ENCODE measurements at regions not wholly inside any gene's neighbourhood (a gene's known extent, or its start where the extent isn't known, plus 50 kb on each side); places are given as distances from the start of the nearest gene placed in this dataset.

GRCh38 chr21:35368326-35368725 lies 319.2 kb upstream of the RUNX1 start:
- no peaks in the 10 kb centered on the region for H3K9me3 ChIP-seq (ENCODE audit: control insufficient read depth, insufficient read depth, low read length)
- H3K4me3 ChIP-seq (ENCODE audit: low read depth, low read length) = no peak overlapping the region
- no peak overlapping the region for H3K9ac ChIP-seq (ENCODE audit: low read depth, low read length)
- no peaks in the 10 kb centered on the region for H3K36me3 ChIP-seq (ENCODE audit: control insufficient read depth, insufficient read depth, low read length)
- no peaks in the 10 kb centered on the region for H3K27me3 ChIP-seq (ENCODE audit: control insufficient read depth, insufficient read depth, low read length)
- H3K4me1 ChIP-seq (ENCODE audit: control insufficient read depth, insufficient read depth, low read length) = peaks cover 16% of the 10 kb centered on the region
- H3K27ac ChIP-seq (ENCODE audit: low read depth, low read length) = no peak overlapping the region

DNA sequence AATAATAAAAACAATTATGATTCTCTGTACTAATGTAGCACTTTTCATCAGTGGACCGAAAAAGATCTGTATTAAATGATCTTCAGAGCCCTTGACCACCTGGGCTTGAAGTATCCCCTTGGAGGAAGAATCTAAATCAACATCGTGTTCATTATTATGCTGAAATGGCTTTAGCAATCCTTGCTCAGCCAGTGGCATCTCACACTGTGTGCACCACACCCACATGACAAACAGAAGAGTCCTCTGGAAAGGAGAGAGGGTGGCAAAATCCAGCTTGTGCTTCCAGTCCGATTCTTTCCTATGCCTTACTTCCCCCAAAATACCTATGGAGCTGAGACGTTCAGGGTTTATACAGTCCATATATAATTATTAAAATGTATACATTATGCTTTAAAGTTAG lies 318.5 kb upstream of the RUNX1 start:
- H3K27ac ChIP-seq (ENCODE audit: low read depth, low read length) = no peak overlapping the region
- no peak overlapping the region for H3K4me3 ChIP-seq (ENCODE audit: low read depth, low read length)
- H3K4me1 ChIP-seq (ENCODE audit: control insufficient read depth, insufficient read depth, low read length) = peaks cover 16% of the 10 kb centered on the region
- no peaks in the 10 kb centered on the region for H3K36me3 ChIP-seq (ENCODE audit: control insufficient read depth, insufficient read depth, low read length)
- H3K9me3 ChIP-seq (ENCODE audit: control insufficient read depth, insufficient read depth, low read length) = no peaks in the 10 kb centered on the region
- no peaks in the 10 kb centered on the region for H3K27me3 ChIP-seq (ENCODE audit: control insufficient read depth, insufficient read depth, low read length)
- no peak overlapping the region for H3K9ac ChIP-seq (ENCODE audit: low read depth, low read length)

DNA sequence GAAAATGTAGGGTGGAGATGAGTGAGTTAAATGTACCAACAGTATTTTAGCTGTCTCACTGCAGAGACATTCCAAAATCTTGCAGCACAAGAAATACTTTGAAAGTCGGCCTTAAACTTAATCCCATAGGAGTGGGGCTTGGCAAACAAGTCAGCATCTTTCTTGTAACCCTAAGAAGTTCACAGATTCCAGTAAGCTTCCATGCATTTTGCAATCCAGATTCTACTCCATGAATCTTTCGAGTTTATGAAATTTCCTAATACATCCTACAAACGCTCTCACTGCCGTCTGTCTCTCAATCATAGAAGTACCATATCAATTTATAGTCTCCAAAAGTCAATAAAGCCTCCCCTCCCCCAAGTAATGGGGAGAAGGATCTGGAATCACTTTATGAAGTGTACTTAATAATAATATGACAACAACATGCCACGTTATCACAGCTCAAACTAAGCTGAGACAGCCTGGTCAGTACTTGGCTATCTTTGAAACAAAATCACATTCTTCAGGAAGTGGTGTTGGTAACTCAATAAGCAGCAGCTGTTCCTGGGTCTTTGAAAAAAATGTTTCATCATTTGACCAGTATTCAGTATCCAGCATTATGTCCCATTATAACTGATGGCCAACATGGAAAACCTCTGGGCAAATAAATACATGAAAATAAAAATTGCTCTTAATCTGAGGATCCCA lies 317.4 kb upstream of the RUNX1 start:
- Histone ChIP-seq H3K4me3 (ENCODE audit: low read depth, low read length) (no peak overlapping the region), H3K36me3 (ENCODE audit: control insufficient read depth, insufficient read depth, low read length) (no peaks in the 10 kb centered on the region), H3K27ac (ENCODE audit: low read depth, low read length) (no peak overlapping the region), H3K9ac (ENCODE audit: low read depth, low read length) (no peak overlapping the region), H3K9me3 (ENCODE audit: control insufficient read depth, insufficient read depth, low read length) (no peaks in the 10 kb centered on the region), H3K4me1 (ENCODE audit: control insufficient read depth, insufficient read depth, low read length) (peaks cover 16% of the 10 kb centered on the region), H3K27me3 (ENCODE audit: control insufficient read depth, insufficient read depth, low read length) (no peaks in the 10 kb centered on the region)

GRCh38 chr21:35363458-35363857 lies 314.4 kb upstream of the RUNX1 start:
- H3K27ac ChIP-seq (ENCODE audit: low read depth, low read length) = no peak overlapping the region
- H3K4me1 ChIP-seq (ENCODE audit: control insufficient read depth, insufficient read depth, low read length) = peaks cover 16% of the 10 kb centered on the region
- H3K36me3 ChIP-seq (ENCODE audit: control insufficient read depth, insufficient read depth, low read length) = no peaks in the 10 kb centered on the region
- no peak overlapping the region for H3K4me3 ChIP-seq (ENCODE audit: low read depth, low read length)
- H3K27me3 ChIP-seq (ENCODE audit: control insufficient read depth, insufficient read depth, low read length) = no peaks in the 10 kb centered on the region
- no peaks in the 10 kb centered on the region for H3K9me3 ChIP-seq (ENCODE audit: control insufficient read depth, insufficient read depth, low read length)
- H3K9ac ChIP-seq (ENCODE audit: low read depth, low read length) = no peak overlapping the region

GRCh38 chr21:35361988-35362387 lies 312.9 kb upstream of the RUNX1 start:
- H3K9ac ChIP-seq (ENCODE audit: low read depth, low read length) = no peak overlapping the region
- H3K4me3 ChIP-seq (ENCODE audit: low read depth, low read length) = no peak overlapping the region
- H3K36me3 ChIP-seq (ENCODE audit: control insufficient read depth, insufficient read depth, low read length) = no peaks in the 10 kb centered on the region
- no peaks in the 10 kb centered on the region for H3K9me3 ChIP-seq (ENCODE audit: control insufficient read depth, insufficient read depth, low read length)
- H3K27ac ChIP-seq (ENCODE audit: low read depth, low read length) = no peak overlapping the region
- peaks cover 9% of the 10 kb centered on the region for H3K4me1 ChIP-seq (ENCODE audit: control insufficient read depth, insufficient read depth, low read length)
- H3K27me3 ChIP-seq (ENCODE audit: control insufficient read depth, insufficient read depth, low read length) = no peaks in the 10 kb centered on the region

DNA sequence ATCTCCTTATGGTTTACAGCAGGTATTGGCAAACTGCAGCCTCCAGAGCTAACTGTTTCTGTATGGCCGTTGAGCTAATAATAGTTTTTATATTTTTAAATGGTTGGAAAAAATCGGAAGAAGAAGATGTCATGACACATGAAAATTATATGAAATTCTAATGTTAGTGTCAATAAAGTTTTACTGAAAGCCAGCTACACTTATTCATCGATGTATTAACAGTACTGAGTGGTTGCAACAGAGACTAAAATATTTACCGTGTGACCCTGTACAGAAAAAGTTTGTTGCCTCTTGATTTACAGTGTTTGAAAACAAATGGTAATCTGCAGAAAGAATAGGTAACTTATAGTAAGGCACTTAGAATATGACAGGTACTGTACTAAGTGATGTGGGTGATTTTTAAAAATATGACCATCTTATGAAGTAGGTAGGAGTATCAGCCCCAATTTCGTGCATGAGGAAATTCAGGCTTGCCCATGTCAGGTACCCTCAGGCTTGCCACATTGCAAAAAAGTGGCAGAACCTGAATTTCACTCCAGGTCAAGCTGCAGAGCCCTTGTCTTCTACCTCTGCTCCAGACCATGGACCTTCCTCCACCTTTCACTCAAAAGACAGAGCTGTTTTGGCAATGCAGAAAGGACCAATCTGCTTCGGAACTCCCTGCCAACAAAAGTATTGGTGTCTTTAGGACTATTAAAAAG lies 311.9 kb upstream of the RUNX1 start:
- no peaks in the 10 kb centered on the region for H3K36me3 ChIP-seq (ENCODE audit: control insufficient read depth, insufficient read depth, low read length)
- no peak overlapping the region for H3K27ac ChIP-seq (ENCODE audit: low read depth, low read length)
- H3K9me3 ChIP-seq (ENCODE audit: control insufficient read depth, insufficient read depth, low read length) = no peaks in the 10 kb centered on the region
- no peak overlapping the region for H3K9ac ChIP-seq (ENCODE audit: low read depth, low read length)
- no peaks in the 10 kb centered on the region for H3K27me3 ChIP-seq (ENCODE audit: control insufficient read depth, insufficient read depth, low read length)
- H3K4me1 ChIP-seq (ENCODE audit: control insufficient read depth, insufficient read depth, low read length) = no peaks in the 10 kb centered on the region
- H3K4me3 ChIP-seq (ENCODE audit: low read depth, low read length) = no peak overlapping the region

- Histone ChIP-seq H3K36me3 (ENCODE audit: control insufficient read depth, insufficient read depth, low read length) (no peaks in the 10 kb centered on the region), H3K27me3 (ENCODE audit: control insufficient read depth, insufficient read depth, low read length) (no peaks in the 10 kb centered on the region), H3K27ac (ENCODE audit: low read depth, low read length) (no peak overlapping the region), H3K4me1 (ENCODE audit: control insufficient read depth, insufficient read depth, low read length) (no peaks in the 10 kb centered on the region), H3K9ac (ENCODE audit: low read depth, low read length) (no peak overlapping the region), H3K4me3 (ENCODE audit: low read depth, low read length) (no peak overlapping the region), H3K9me3 (ENCODE audit: control insufficient read depth, insufficient read depth, low read length) (no peaks in the 10 kb centered on the region)
Observed at GRCh38 chr21:35359076-35359475, 310.0 kb upstream of the RUNX1 start.

DNA sequence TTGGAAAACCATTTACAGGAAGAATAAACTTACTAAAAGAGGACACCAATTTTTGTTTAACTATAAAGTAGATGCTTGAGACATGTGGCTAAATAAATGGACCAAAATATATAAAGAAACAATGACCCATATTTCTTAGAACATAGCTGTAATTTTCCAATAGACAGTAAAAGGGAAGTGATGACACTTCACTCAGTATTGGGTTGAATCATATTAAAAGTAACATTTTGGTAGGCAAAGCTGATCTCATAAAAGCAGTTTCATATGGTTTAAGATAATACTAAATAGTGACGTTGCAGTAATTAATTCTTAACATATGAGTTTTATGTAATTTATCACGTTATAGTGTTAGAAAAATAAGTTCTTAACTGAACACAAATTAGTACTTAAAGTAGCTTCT lies 308.9 kb upstream of the RUNX1 start:
- Histone ChIP-seq H3K27ac (ENCODE audit: low read depth, low read length) (no peak overlapping the region), H3K36me3 (ENCODE audit: control insufficient read depth, insufficient read depth, low read length) (no peaks in the 10 kb centered on the region), H3K9me3 (ENCODE audit: control insufficient read depth, insufficient read depth, low read length) (no peaks in the 10 kb centered on the region), H3K27me3 (ENCODE audit: control insufficient read depth, insufficient read depth, low read length) (no peaks in the 10 kb centered on the region), H3K4me3 (ENCODE audit: low read depth, low read length) (no peak overlapping the region), H3K4me1 (ENCODE audit: control insufficient read depth, insufficient read depth, low read length) (no peaks in the 10 kb centered on the region), H3K9ac (ENCODE audit: low read depth, low read length) (no peak overlapping the region)

GRCh38 chr21:35357041-35357780 lies 308.1 kb upstream of the RUNX1 start:
- H3K9ac ChIP-seq (ENCODE audit: low read depth, low read length) = no peak overlapping the region
- H3K36me3 ChIP-seq (ENCODE audit: control insufficient read depth, insufficient read depth, low read length) = no peaks in the 10 kb centered on the region
- no peaks in the 10 kb centered on the region for H3K9me3 ChIP-seq (ENCODE audit: control insufficient read depth, insufficient read depth, low read length)
- no peaks in the 10 kb centered on the region for H3K4me1 ChIP-seq (ENCODE audit: control insufficient read depth, insufficient read depth, low read length)
- H3K4me3 ChIP-seq (ENCODE audit: low read depth, low read length) = no peak overlapping the region
- H3K27me3 ChIP-seq (ENCODE audit: control insufficient read depth, insufficient read depth, low read length) = no peaks in the 10 kb centered on the region
- no peak overlapping the region for H3K27ac ChIP-seq (ENCODE audit: low read depth, low read length)

DNA sequence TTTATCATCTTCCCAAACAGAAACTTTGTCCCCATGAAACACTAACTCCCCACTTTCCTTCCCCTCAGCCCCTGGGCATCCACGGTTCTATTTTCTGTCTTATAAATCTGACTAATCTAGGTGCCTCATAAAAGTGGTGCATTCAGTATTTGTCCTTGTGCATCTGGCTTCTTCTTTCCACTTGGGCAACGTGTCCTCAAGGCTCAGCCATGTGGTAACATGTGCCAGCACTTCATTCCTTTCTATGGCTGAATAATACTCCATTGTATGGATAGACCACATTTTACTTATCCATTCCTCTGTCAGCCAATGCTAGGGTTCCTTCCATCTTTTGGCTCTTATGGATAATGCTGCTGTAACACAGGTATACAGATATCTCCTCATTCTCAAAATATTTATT lies 305.0 kb upstream of the RUNX1 start:
- Histone ChIP-seq H3K9me3 (ENCODE audit: control insufficient read depth, insufficient read depth, low read length) (no peaks in the 10 kb centered on the region), H3K4me1 (ENCODE audit: control insufficient read depth, insufficient read depth, low read length) (no peaks in the 10 kb centered on the region), H3K4me3 (ENCODE audit: low read depth, low read length) (no peak overlapping the region), H3K27ac (ENCODE audit: low read depth, low read length) (no peak overlapping the region), H3K36me3 (ENCODE audit: control insufficient read depth, insufficient read depth, low read length) (no peaks in the 10 kb centered on the region), H3K9ac (ENCODE audit: low read depth, low read length) (no peak overlapping the region), H3K27me3 (ENCODE audit: control insufficient read depth, insufficient read depth, low read length) (no peaks in the 10 kb centered on the region)

DNA sequence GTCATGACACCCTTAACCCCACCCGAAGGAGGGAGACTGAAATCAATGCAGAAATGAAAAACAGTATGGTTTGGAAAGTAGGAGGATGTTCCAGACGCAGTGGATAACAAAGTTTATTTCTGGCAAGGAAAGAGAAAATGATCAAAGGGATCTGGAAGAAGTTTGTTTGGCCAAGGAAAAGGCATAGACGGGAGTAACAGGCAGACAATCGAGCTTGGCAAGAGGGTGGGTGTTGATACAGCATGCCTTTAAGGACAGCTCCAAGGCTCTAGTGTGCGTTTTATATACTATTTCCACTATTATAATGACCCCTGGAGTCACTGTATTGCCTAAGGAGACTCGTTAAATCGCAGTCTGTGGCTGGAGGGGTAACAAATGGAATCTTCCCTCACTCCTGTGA lies 303.7 kb upstream of the RUNX1 start:
- Histone ChIP-seq H3K27ac (ENCODE audit: low read depth, low read length) (no peak overlapping the region), H3K4me1 (ENCODE audit: control insufficient read depth, insufficient read depth, low read length) (no peaks in the 10 kb centered on the region), H3K4me3 (ENCODE audit: low read depth, low read length) (no peak overlapping the region), H3K27me3 (ENCODE audit: control insufficient read depth, insufficient read depth, low read length) (no peaks in the 10 kb centered on the region), H3K9ac (ENCODE audit: low read depth, low read length) (no peak overlapping the region), H3K9me3 (ENCODE audit: control insufficient read depth, insufficient read depth, low read length) (no peaks in the 10 kb centered on the region), H3K36me3 (ENCODE audit: control insufficient read depth, insufficient read depth, low read length) (no peaks in the 10 kb centered on the region)

All from HUES48 (cell line).